Caki2 (cell line): ENCODE measurements at regions not wholly inside any gene's neighbourhood (a gene's known extent, or its start where the extent isn't known, plus 50 kb on each side); places are given as distances from the start of the nearest gene placed in this dataset.
"Not testable (repeated sequence)": the region's sequence is repeated elsewhere in the genome, so short reads cannot be mapped to it uniquely, and the experiment has no call there.

Experiments used
- DNase-seq: peaks from one replicate; pipeline ENCODE4 v3.0.0-alpha.2; 2015; ENCODE audit warnings: low read depth
- in situ Hi-C: cut with HindIII; loops from 2 replicates; pipeline ENCODE4 v1.10.0; 2016; ENCODE audit warnings: low sequenced_read_pairs, low pct_unique_long_range_greater_than_20kb, mixed read lengths

GRCh38 chr12:5272018-5272785, 159.7 kb upstream of the NTF3 start:
- no peak for DNase-seq
- in situ Hi-C loops = no loop called here

- DNase-seq = no peak
- in situ Hi-C loops = no loop called here
Measured at GRCh38 chr12:5273709-5274108, 158.2 kb upstream of the NTF3 start.

DNA sequence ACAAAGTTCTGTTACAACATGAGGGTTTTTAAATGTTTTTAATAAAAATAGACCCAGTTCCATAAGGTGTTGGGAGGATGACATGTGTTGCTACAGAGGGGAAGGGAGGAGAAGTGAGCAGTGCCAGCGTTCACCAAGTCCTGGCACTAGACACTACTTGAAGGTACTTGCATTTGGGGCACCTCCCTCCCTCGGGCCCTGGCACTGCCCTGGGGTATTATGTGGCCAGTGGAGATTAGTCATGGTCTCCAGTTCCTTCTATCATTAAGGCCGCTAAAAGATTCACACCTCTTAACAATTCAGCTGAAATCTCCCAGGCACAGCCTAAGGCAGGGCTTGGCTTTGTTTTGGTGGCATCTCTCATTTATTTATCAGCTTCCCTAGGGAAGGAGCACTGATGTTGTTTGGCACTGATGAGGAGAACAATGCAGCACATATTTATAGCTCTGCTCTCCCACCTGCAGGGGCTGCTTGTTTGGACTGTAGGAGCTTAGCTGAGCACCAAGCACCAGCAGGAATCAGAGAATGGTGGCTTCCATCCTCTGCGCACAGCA, 155.5 kb upstream of the NTF3 start:
- in situ Hi-C loops = no loop called here
- DNase-seq = no peak

DNA sequence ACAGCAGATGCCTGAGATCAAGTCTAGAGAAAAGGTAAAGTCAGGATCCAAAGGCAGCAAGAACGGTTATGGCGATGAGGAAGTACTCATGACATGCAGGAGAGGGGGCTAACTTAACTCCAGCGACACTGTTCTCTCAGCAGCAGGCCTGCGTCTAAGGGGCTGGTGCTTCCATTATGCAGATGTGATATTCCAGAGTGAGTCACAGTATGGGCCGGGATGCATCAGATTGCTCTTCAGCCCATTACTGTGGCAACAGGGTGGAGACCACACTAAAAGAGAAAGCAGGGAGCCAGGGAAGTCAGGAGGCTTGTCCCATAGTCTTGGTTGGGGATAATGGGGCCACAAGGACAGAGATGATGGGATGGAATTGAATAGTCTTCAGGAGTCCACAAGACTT, 151.8 kb upstream of the NTF3 start:
- DNase-seq = no peak
- in situ Hi-C loops = no loop called here

GRCh38 chr12:5290368-5290767, 141.5 kb upstream of the NTF3 start:
- DNase-seq, in situ Hi-C loops: not testable (repeated sequence)

DNA sequence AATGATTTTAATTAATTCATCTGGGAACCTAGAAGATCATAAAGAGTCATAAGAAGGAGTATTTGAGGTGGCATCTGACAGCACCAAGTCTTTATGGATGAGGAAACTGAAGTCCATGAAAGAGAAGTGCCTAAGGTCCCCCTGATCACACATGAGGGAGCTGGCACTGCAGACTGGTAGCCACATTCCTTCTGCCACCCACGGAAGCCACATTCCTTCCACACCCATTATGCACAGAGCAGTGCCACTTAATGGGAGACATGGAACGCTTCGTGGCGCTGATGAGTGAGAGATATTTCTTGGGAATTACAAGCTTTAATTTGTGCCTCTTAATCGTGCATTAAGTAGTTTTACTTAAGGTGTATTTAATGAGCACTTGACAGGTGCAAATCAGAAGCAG, 139.3 kb upstream of the NTF3 start:
- in situ Hi-C loops = no loop called here

GRCh38 chr12:5293773-5294172, 138.1 kb upstream of the NTF3 start:
- in situ Hi-C loops = no loop called here
- no peak for DNase-seq

More for the DNA sequence above, 139.3 kb upstream of the NTF3 start:
- no peak for DNase-seq

- no peak for DNase-seq
- in situ Hi-C loops = no loop called here
Measured at GRCh38 chr12:5294274-5295070, 137.4 kb upstream of the NTF3 start.

DNA sequence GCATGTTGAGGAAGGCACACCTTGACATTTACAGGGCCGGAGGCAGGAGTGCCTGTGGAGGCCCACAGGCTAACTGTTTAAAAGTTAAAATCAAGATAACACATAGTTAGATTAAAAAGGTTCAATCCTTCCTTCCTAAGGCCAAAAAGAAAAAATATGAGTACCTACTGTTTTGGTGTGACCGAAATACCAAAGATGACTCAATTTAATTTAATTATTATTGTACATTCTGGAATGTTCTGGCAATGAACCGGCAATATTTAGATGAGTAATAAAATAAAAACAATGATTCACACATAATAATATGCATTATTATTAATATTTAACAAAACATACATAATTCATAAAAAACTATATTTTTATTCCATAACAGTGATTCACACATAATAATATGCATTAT, 136.8 kb upstream of the NTF3 start:
- in situ Hi-C loops = no loop called here
- no peak for DNase-seq

DNA sequence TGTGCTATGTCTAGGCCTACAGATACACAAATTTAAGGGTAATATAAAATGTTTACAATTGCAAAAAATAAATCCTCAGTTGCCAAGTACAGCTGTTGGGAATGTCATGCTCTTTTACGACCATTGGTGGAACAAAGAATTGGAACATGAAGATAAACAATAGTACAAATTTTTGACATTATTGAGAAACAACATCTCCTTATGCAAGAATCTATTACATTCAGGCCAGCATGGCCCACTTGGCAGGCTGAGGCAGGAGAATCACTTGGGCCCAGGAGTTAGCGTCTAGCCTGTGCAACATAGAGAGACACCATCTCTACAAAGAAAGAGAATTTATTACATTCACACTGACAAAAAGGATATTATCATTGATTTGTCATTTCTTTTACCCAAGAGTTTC, 135.9 kb upstream of the NTF3 start:
- no peak for DNase-seq
- in situ Hi-C loops = no loop called here

GRCh38 chr12:5301539-5301938, 130.4 kb upstream of the NTF3 start:
- no peak for DNase-seq
- in situ Hi-C loops = no loop called here

DNA sequence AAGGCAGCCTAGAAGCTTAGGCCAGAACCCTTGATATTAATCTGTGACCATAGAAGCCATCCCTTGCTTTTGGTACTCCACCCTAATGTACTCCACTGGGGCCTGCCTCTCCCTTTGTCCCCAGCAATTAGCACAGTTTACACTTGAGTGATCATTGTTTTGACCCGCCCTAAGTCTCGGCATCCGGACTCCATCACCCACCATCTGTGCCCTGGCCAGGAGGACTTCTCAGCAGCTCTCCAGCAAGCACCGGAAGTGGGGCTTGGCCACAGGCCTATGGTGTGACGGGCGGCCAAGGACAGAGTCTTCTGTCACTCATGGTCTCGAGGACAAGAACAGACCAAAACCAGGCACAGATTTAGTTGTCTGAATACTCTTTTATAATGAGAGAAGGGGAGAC, 126.5 kb upstream of the NTF3 start:
- in situ Hi-C loops = no loop called here
- no peak for DNase-seq

DNA sequence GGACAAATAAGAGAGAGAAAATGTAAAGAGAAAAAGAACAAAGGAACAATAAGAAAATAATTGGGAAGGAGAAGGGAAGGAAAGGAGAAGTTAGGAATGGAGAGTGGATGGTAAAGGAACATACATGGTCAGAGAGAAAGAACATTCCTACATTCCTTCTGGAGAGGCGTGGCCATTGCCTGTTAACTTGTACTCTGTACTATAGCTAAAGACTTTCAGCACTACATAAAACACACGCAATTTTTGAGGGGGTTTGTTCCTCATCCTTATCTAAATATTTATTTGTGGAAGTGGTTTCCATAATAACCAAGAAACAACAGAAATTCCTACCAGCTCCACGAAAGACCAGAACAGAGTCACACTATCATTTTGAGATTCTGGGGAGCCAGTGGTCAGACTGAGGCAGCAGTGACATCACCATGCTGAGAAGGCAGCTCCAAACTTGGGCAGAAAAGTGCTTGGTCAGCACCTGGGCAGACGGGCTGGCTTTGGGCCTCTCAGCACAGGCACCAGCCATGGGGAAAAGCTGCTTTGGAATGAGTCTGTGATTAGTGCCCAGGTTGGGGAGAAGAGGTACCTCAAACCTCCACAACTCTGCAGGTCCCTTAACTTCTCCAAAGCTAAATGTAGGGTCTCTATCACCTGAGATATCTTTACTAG, 125.9 kb upstream of the NTF3 start:
- in situ Hi-C loops = no loop called here
- DNase-seq = no peak

DNA sequence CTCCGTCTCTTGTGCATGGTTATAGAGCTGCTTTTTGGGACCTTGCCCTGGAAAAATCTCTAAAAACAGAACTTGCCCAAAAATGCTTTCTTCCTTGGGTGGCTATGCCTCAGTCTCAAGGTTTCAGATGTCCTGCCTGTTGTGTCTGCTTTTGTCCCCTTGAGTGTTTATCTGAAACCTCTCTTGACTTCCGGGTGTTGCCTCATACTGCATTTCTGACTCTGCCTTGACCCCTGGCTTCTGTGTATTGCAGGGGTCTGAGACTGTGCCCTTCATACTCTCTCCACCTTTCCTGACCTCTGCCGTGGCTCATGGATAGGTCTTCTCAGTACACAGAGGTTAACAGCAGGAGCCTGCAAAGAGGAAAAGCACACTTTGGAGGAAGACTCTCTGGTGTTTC, 124.8 kb upstream of the NTF3 start:
- in situ Hi-C loops = no loop called here

GRCh38 chr12:5308216-5308615, 123.7 kb upstream of the NTF3 start:
- DNase-seq = no peak
- in situ Hi-C loops = no loop called here

More for the DNA sequence above, 124.8 kb upstream of the NTF3 start:
- no peak for DNase-seq

- DNase-seq = no peak
- in situ Hi-C loops = no loop called here
Measured at GRCh38 chr12:5308996-5309395, 122.9 kb upstream of the NTF3 start.

GRCh38 chr12:5309654-5310053, 122.3 kb upstream of the NTF3 start:
- DNase-seq = peak; percentile 82

DNA sequence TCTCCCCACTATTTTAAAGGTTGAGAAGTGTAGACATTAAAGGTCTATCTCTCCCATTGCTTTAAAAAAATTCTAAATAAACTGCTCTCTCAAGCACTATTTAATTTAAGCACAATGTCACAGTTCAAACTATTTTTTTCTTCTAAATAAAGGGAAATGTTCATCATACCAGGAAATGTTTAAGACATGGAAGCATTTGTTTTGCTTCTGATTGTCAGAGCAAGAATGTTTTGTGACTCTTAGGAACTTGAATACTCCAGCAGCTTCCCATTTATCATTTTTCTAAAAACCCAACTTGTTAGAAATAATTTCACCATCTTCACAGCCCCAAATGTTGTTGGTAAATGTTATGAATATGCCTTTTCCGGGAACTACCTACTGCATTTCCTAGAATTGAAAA, 121.8 kb upstream of the NTF3 start:
- in situ Hi-C loops = no loop called here
- DNase-seq = no peak

More at GRCh38 chr12:5309654-5310053, 122.3 kb upstream of the NTF3 start:
- in situ Hi-C loops = no loop called here

GRCh38 chr12:5317556-5317955, 114.4 kb upstream of the NTF3 start:
- in situ Hi-C loops = no loop called here
- no peak for DNase-seq
